ENCODE measurements at regions not wholly inside any gene's neighbourhood (a gene's known extent, or its start where the extent isn't known, plus 50 kb on each side); places are given as distances from the start of the nearest gene placed in this dataset.

GRCh38 chr4:135290136-135290535, 1088.5 kb upstream of the PABPC4L start:
- H3K27ac ChIP-seq (ENCODE audit: low read depth, low read length) = no peak overlapping the region
- no peak overlapping the region for H2AFZ ChIP-seq (ENCODE audit: low read depth, low read length, poor library complexity, severe bottlenecking)
- ATAC-seq (no peak), DNase-seq (ENCODE audit: low read depth, low spot score) (no peak)
- no peak overlapping the region for H3K4me3 ChIP-seq (replicated peaks in 1 of 2; ENCODE audit: low read depth in 1 of 2, low read length in 2 of 2)
- ChIA-PET RAD21 (ENCODE audit: low non-redundant PET in 1 of 2, low total read pairs in 2 of 2, uncharacterized antibody in 2 of 2, unreplicated experiment in 2 of 2) (no interaction called here), POLR2A (no interaction called here), CTCF (no interaction called here)
- H3K4me2 ChIP-seq (ENCODE audit: low read length) = no peak overlapping the region
- H3K9me3 ChIP-seq (ENCODE audit: control insufficient read depth in 1 of 2, insufficient read depth in 1 of 2, low read depth in 1 of 2, low read length in 2 of 2) = no peaks in the 10 kb centered on the region
- no peaks in the 10 kb centered on the region for H3K9me2 ChIP-seq (ENCODE audit: insufficient read depth)
- TF ChIP-seq ZFX (IDR thresholded peaks at IDR 0.05) = no peak
- no peak for TF ChIP-seq EGR1 (IDR thresholded peaks at IDR 0.05; ENCODE audit: low read depth)
- TF ChIP-seq FOSL1 (IDR thresholded peaks at IDR 0.05; ENCODE audit: low read depth) = no peak
- no peak for TF ChIP-seq ZBTB33 (IDR thresholded peaks at IDR 0.05; ENCODE audit: extremely low read depth, insufficient replicate concordance, low read length)
- no peak for TF ChIP-seq MAX (IDR thresholded peaks at IDR 0.05)
- no peak for TF ChIP-seq ATF3 (IDR thresholded peaks at IDR 0.05)
- no peak for TF ChIP-seq YY1 (IDR thresholded peaks at IDR 0.05; ENCODE audit: extremely low read depth, insufficient replicate concordance, low read depth, low read length)
- TF ChIP-seq SIN3A (IDR thresholded peaks at IDR 0.05; ENCODE audit: low read depth) = no peak
- TF ChIP-seq CEBPB (IDR thresholded peaks at IDR 0.05; ENCODE audit: low read depth) = no peak
- no peak for TF ChIP-seq SP1 (IDR thresholded peaks at IDR 0.05; ENCODE audit: low read depth)
- no peak for TF ChIP-seq CTCF (IDR thresholded peaks at IDR 0.05 in 2 of 3, conservative IDR thresholded peaks at IDR 0.05 in 1 of 3; ENCODE audit: borderline replicate concordance in 1 of 3, insufficient read depth in 1 of 3, low read depth in 2 of 3, low read length in 2 of 3)
- no peak for TF ChIP-seq EZH2 (IDR thresholded peaks at IDR 0.05)
- no peak for TF ChIP-seq RAD21 (IDR thresholded peaks at IDR 0.05; ENCODE audit: low read depth)
- no peak for TF ChIP-seq ELF1 (IDR thresholded peaks at IDR 0.05; ENCODE audit: borderline replicate concordance, low read depth)
- TF ChIP-seq ZNF274 (IDR thresholded peaks at IDR 0.05; ENCODE audit: low read depth, low read length) = no peak
- no peak for TF ChIP-seq JUND (IDR thresholded peaks at IDR 0.05)
- TF ChIP-seq CBX3 (IDR thresholded peaks at IDR 0.05; ENCODE audit: low read depth) = no peak
- TF ChIP-seq REST (IDR thresholded peaks at IDR 0.05; ENCODE audit: low read depth) = no peak
- no peaks in the 10 kb centered on the region for H3K4me1 ChIP-seq (ENCODE audit: control insufficient read depth in 1 of 2, insufficient read depth in 2 of 2, low read length in 2 of 2)
- H3K9ac ChIP-seq (ENCODE audit: low read length) = no peak overlapping the region
- BruUV-seq (replicated peaks) = no TSS peak
- intact Hi-C loops (cut with micrococcal nuclease) = no loop called here
- H3K36me3 ChIP-seq (ENCODE audit: control insufficient read depth in 1 of 2, insufficient read depth in 2 of 2, low read length in 2 of 2) = no peaks in the 10 kb centered on the region
- H3K79me2 ChIP-seq (ENCODE audit: insufficient read depth, low read length) = no peaks in the 10 kb centered on the region
- H4K20me1 ChIP-seq (ENCODE audit: insufficient read depth) = no peaks in the 10 kb centered on the region
- H3K27me3 ChIP-seq (ENCODE audit: insufficient read depth, low read length) = no peaks in the 10 kb centered on the region

Measured in HCT116 (cell line).